ENCODE measurements at regions not wholly inside any gene's neighbourhood (a gene's known extent, or its start where the extent isn't known, plus 50 kb on each side); places are given as distances from the start of the nearest gene placed in this dataset.

DNA sequence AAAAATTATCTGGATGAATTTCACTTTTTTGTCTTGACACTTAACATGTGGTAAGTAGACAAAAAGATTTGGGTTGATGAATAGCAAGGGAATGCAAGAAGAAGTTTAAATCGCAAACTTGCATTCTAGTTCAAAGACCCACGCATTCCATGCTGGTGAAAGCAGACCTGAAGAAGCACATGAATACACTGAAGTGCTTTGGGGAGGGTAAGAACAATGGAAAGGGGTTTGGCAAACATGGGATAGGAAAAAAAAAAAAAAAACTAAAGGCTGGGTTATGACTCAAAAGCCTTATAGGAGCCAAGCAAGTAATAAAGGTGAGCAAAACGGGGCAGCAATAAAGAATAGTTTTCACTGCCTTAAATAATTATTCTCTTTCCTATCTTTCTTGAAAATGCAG lies 450.2 kb downstream of the LMO4 start:
- TF ChIP-seq, protein P1, sequence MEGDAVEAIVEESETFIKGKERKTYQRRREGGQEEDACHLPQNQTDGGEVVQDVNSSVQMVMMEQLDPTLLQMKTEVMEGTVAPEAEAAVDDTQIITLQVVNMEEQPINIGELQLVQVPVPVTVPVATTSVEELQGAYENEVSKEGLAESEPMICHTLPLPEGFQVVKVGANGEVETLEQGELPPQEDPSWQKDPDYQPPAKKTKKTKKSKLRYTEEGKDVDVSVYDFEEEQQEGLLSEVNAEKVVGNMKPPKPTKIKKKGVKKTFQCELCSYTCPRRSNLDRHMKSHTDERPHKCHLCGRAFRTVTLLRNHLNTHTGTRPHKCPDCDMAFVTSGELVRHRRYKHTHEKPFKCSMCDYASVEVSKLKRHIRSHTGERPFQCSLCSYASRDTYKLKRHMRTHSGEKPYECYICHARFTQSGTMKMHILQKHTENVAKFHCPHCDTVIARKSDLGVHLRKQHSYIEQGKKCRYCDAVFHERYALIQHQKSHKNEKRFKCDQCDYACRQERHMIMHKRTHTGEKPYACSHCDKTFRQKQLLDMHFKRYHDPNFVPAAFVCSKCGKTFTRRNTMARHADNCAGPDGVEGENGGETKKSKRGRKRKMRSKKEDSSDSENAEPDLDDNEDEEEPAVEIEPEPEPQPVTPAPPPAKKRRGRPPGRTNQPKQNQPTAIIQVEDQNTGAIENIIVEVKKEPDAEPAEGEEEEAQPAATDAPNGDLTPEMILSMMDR (IDR thresholded peaks at IDR 0.05) = no peak
- TF ChIP-seq POLR2AphosphoS5 (IDR thresholded peaks at IDR 0.05; ENCODE audit: low read depth, low read length) = no peak

All from Panc1 (cell line).